Retina (tissue), 1 donor: ENCODE measurements at regions not wholly inside any gene's neighbourhood (a gene's known extent, or its start where the extent isn't known, plus 50 kb on each side); places are given as distances from the start of the nearest gene placed in this dataset.
"Not testable (repeated sequence)": the region's sequence is repeated elsewhere in the genome, so short reads cannot be mapped to it uniquely, and the experiment has no call there.

Experiments
- DNase-seq: peaks from one replicate; pipeline ENCODE4 v3.0.0-alpha.2; 2016

DNA sequence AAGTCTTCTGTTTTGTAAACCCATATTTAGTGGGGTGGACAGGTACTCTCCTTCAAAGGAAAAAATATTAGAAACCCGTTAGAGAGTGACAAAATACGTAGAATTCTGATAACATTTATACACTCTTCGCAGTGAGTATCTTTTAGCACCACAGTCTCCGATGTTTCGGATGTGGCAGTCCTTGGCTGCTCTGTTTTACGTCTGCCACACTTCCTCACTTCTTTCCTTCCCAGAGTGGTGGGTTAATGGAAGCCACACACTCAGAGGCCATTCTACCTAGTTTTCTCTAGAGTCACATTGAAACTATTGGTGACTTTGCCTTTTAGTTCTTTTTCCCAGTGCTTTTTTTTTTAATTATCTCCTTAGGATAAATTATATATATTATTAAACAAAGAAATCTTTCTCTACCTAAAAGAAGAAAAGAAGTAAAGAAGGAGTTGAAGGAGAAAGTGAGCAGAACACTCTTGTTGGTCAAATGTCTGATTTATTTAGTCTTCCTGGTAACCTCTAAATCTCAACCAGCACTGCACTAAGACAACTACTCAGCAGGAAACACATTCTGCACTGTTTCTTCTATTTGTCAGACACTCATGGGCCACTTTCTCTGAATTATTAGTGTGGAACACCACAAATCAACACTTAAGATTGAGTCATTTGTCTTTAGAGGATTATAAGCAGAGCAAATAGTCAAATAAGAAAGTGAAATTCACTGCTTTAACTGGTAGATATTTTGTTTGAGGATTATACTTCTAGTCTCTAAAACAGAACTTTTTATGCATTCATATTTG lies 451.3 kb upstream of the TMEFF2 start:
- DNase-seq: no peak

- no peak for DNase-seq
Observed at GRCh38 chr2:192634557-192634956, 439.8 kb upstream of the TMEFF2 start.

- no peak for DNase-seq
Observed at GRCh38 chr2:192628017-192628416, 433.3 kb upstream of the TMEFF2 start.

GRCh38 chr2:192615105-192615504 lies 420.4 kb upstream of the TMEFF2 start:
- no peak for DNase-seq

GRCh38 chr2:192604295-192604694 lies 409.6 kb upstream of the TMEFF2 start:
- DNase-seq: no peak

- DNase-seq: not testable (repeated sequence)
Observed at GRCh38 chr2:192598649-192599048, 403.9 kb upstream of the TMEFF2 start.

DNA sequence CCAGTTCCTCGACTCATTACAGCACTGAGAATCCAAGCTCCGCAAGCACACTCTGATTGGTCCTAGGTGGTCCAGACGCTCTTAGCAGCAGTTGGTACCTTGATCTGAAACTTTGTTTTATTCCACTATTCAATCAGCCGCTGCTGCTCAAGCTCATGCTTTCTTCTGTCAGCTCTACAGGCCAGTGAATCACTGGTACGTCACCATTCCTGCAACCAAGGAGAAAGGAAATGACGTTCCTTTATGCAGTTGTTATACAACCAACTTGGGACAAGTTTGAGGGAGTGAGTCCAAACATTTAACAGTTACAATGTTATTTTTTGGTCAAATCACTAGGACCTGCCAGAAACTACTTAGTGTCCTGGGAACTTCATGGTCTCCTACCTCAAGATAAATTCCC lies 398.8 kb upstream of the TMEFF2 start:
- DNase-seq: no peak

- DNase-seq: no peak
Observed at GRCh38 chr2:192591617-192592016, 396.9 kb upstream of the TMEFF2 start.

DNA sequence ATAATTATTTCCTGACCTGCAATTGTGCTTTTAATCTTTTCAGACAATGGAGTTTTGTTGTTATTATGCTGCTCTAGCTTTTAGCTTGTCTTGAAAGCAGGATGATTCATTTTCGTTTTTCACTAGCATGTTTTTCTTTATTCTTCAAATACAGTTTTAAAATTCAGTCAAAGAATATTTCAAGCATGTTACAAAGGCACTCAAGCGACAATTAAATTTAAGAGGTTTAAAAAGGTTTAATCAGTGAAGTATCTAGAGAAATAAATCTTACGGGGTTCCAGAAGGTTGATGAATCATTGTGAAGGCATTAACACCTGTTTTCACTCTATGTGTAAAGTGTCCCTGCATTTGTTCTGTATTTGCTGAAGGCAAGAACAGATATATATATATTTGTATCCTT lies 390.7 kb upstream of the TMEFF2 start:
- no peak for DNase-seq

- no peak for DNase-seq
Observed at GRCh38 chr2:192584976-192585375, 390.2 kb upstream of the TMEFF2 start.

DNA sequence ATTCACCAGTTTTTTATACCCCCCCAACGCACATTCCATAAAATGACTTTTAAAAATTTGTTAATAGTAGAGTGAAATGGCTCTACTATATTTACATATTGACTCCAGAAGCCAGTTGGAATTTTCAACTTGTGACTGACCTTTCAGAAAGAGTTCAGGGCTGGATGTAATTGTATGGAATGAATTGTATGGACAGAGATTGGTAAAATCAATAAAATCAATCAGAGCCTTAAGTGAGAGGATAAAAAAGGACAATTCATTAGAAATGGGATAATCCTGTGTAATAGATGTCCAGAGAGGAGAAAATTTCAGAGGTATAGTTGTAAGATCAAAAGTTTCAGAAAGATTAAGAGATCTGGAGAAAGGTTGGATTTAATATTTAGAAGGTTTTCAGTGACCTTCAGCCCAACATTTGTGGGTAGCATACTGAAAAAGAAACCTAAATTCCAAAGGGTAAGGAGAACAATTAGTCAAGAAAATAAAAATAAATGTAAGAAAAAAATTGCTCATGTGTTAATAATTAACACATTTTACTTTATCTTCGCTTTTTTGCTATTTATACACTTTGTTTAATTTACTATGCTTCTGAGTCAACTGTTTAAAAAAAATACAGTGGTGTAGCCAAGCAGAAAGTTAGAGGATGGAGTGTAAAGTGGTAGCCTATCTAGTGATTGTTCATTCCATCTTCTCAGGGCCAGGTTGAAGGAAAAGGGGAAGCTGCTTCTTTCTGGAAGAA lies 385.4 kb upstream of the TMEFF2 start:
- no peak for DNase-seq

GRCh38 chr2:192578780-192579179 lies 384.0 kb upstream of the TMEFF2 start:
- no peak for DNase-seq

DNA sequence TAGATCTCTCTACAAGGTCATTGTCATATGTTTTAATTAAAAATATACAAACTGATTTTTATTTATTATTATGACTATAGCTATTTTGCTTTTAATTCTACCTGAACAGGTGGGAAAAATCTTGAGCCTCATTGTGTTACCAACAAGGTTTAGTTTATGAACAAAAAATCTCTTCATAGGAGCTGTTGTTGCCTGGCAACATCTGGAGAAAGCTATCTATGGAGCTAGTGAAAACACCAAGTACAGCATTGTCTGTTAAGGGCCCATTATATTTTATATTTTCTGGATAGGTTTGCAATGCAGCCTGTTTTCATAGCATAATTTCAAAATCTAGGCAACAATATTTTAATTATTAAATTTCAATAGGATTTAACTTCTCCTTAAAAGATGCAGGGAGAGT lies 383.0 kb upstream of the TMEFF2 start:
- DNase-seq: no peak

- no peak for DNase-seq
Observed at GRCh38 chr2:192574552-192574951, 379.8 kb upstream of the TMEFF2 start.

GRCh38 chr2:192571636-192572035 lies 376.9 kb upstream of the TMEFF2 start:
- no peak for DNase-seq

GRCh38 chr2:192570788-192571187 lies 376.1 kb upstream of the TMEFF2 start:
- DNase-seq: no peak

DNA sequence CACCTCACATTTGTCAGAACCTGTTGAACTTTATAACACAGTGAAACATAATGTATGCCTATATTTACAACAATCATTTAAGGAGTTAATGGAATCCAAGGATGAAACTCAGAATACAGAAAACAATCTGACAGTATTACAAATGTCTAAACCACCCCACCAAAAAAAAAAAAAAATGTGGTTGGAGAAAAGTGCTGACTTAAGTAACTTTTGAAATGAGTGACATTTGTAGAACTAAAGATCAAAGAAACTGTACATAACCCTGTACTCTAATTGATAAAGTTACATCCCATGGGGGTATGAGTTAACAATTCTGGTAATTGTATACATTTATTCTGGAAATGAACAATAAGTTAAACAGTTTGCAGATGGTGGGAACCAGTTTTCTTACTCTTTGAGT lies 372.1 kb upstream of the TMEFF2 start:
- DNase-seq: no peak

DNA sequence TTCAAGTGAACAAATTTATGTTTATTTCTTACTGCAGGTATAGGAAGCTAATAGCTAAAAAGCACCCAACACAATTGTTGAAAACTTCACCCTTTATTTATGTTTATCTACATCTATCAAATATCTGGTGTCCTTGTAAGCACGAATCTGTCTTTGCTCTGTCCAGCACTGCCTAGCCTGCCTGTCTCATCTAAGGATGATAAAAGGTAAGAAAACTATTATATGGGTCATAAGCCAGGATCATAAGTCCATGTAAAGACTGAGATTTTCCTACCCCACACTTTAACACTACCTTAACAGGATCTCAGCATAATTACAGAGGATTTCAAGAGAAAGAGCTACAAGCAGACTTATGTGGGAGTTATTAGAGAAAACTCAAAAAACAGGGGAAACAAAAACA lies 365.6 kb upstream of the TMEFF2 start:
- DNase-seq: no peak

GRCh38 chr2:192559587-192559986 lies 364.9 kb upstream of the TMEFF2 start:
- DNase-seq: no peak

DNA sequence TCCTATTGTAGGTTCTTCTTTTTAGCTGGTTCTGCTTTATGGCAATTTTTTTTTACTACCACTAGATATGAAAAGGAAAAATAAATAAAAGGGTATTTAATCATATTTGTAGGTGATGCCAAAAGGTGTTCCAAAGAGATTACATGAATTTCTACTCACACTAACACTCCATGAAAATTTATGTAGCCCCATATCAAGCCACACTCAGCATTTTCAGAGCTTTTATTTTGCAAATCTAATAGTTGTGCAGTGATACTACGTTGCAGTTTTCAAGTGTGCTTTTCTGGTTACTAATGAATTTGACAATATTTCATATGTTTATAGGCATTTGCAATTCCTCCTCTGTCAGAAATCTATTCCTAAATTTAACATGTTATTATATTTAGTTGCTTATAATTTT lies 363.9 kb upstream of the TMEFF2 start:
- no peak for DNase-seq

- DNase-seq: no peak
Observed at GRCh38 chr2:192555740-192556139, 361.0 kb upstream of the TMEFF2 start.

DNA sequence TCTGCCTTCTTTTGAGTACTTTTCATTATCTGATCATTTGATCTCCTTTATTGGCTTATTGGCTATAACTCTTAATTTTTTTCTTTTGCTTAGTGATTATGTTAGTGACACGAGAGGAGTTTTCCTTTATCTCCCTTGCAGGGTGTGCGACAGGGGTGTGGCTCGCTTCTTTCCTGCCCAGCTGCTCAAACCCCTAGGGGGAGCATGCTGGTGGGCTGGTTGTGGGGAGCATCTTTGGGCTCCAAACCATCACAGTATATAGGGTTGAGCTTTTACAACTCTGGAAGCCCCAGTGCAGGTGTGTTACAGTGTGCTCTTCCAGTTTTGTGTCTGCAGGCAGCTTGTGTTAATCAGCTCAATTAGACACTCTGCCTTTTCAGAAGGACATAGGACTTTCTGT lies 357.0 kb upstream of the TMEFF2 start:
- DNase-seq: no peak

DNA sequence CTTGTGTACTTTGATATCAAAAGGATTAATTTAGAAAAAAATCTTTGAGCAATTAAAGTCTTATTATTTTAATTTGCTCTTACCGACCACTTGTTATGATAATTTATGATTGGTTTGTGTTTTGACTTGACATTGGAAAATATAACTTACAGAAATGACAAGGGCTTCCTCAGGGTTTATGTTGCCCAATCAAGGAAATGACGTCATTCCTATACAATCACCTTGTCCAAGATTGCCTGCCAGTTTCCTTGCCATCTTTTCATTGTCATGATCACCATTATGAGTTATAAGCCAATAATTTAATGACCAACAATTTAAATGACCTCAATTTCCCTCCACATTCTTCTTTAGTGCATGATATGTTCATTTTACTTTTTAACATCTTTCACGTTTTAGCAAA lies 351.8 kb upstream of the TMEFF2 start:
- no peak for DNase-seq

GRCh38 chr2:192544371-192544955 lies 349.7 kb upstream of the TMEFF2 start:
- no peak for DNase-seq
